B cell (primary cell): ENCODE measurements at regions not wholly inside any gene's neighbourhood (a gene's known extent, or its start where the extent isn't known, plus 50 kb on each side); places are given as distances from the start of the nearest gene placed in this dataset.

ENCODE experiments used
- ATAC-seq: fragments of 200-7000 bp; cut with Tn5 transposase; one replicate; pipeline ENCODE4 v1.10.0; 2021; ENCODE audit warnings: low read depth, mild to moderate bottlenecking, moderate number of reproducible peaks, moderate library complexity
- CTCF ChIA-PET: fragments of 350-600 bp; sonication (Branson Sonifier 250); formaldehyde crosslinking; loops from one replicate; lab custom pipeline; 2021; ENCODE audit warnings: antibody characterized with exemption, inconsistent platforms; lab: Charles Lee
- POLR2A ChIA-PET: fragments of 350-600 bp; sonication (Branson Sonifier 250); formaldehyde crosslinking; loops from one replicate; lab custom pipeline; 2021; ENCODE audit warnings: antibody characterized with exemption; lab: Charles Lee
- DNase-seq: peaks from one replicate; pipeline ENCODE4 v3.0.0; 2013
- H2AFZ ChIP-seq: 2 replicates; pipeline ENCODE4 v1.6.1; 2012; ENCODE audit warnings: mild to moderate bottlenecking, low read depth, low read length; ENCODE audit not compliant: insufficient read depth, poor library complexity, severe bottlenecking
- H3K27ac ChIP-seq, 2 donors: 1 replicate in 1 of 2; 2 replicates in 1 of 2; pipeline ENCODE4 v1.5.1; 2012 to 2013; ENCODE audit warnings: low read length in 2 of 2, mild to moderate bottlenecking in 2 of 2, moderate library complexity in 1 of 2
- H3K27me3 ChIP-seq, 4 experiments: fragments of 200-600 bp in 1 of 4; sonication (generic) in 1 of 4; replicated peaks in 1 of 4; 1 replicate in 2 of 4; 2 replicates in 2 of 4; pipeline versions ENCODE4 v1.6.1 to v1.7.0; 2013 to 2016; ENCODE audit warnings: low read length in 3 of 4, mild to moderate bottlenecking in 2 of 4, mixed read lengths in 1 of 4, moderate library complexity in 1 of 4; ENCODE audit not compliant: insufficient read depth in 4 of 4, control insufficient read depth in 3 of 4; ENCODE audit errors: control extremely low read depth in 1 of 4
- H3K36me3 ChIP-seq, 2 experiments: replicated peaks in 1 of 2; 1 replicate in 1 of 2; 2 replicates in 1 of 2; pipeline versions ENCODE4 v1.6.1 to v1.7.1; 2013; ENCODE audit warnings: low read length in 1 of 2; ENCODE audit not compliant: insufficient read depth in 2 of 2, control insufficient read depth in 1 of 2; ENCODE audit errors: control extremely low read depth in 1 of 2, extremely low read depth in 1 of 2
- H3K4me1 ChIP-seq, 2 donors: fragments of 200-600 bp in 1 of 2; sonication (generic) in 1 of 2; 1 replicate in 1 of 2; 2 replicates in 1 of 2; pipeline versions ENCODE4 v1.5.1 to v1.6.1; 2013 to 2017; ENCODE audit warnings: low read length in 2 of 2; ENCODE audit not compliant: control insufficient read depth in 2 of 2, insufficient read depth in 2 of 2
- H3K4me2 ChIP-seq: replicated peaks from 2 replicates; pipeline ENCODE3; 2012; ENCODE audit warnings: mild to moderate bottlenecking, low read depth, low read length; ENCODE audit not compliant: poor library complexity, severe bottlenecking
- H3K4me3 ChIP-seq, 5 experiments: fragments of 200-600 bp in 1 of 5; sonication (generic) in 1 of 5; 1 replicate in 3 of 5; 2 replicates in 2 of 5; pipeline versions ENCODE4 v1.5.1 to v1.7.0; 2011 to 2016; ENCODE audit warnings: low read length in 4 of 5, mild to moderate bottlenecking in 4 of 5, low read depth in 2 of 5, control low read depth in 1 of 5, moderate library complexity in 1 of 5; ENCODE audit not compliant: insufficient read depth in 1 of 5; ENCODE audit errors: control extremely low read depth in 1 of 5, extremely low read depth in 1 of 5
- H3K79me2 ChIP-seq: fragments of 200-600 bp; sonication (generic); one replicate; pipeline ENCODE4 v1.6.0; 2016; ENCODE audit warnings: low read length; ENCODE audit not compliant: control insufficient read depth, insufficient read depth
- H3K9ac ChIP-seq: fragments of 200-600 bp; sonication (generic); 2 replicates; pipeline ENCODE4 v1.6.1; 2017; ENCODE audit warnings: mild to moderate bottlenecking, low read length, moderate library complexity
- H3K9me3 ChIP-seq, 3 donors: one replicate each; pipeline versions ENCODE4 v1.6.1 to v1.7.1; 2013; ENCODE audit warnings: low read length in 2 of 3; ENCODE audit not compliant: control insufficient read depth in 2 of 3, insufficient read depth in 1 of 3; ENCODE audit errors: control extremely low read depth in 1 of 3
- H4K20me1 ChIP-seq: 2 replicates; pipeline ENCODE4 v1.6.0; 2012; ENCODE audit warnings: mild to moderate bottlenecking, low read length; ENCODE audit not compliant: insufficient read depth, control insufficient read depth, poor library complexity, severe bottlenecking
- H3K27ac Mint-ChIP-seq: one replicate; pipeline ENCODE4 v1.8.0; 2021; ENCODE audit warnings: mixed read lengths
- H3K27me3 Mint-ChIP-seq: one replicate; pipeline ENCODE4 v1.8.0; 2021; ENCODE audit warnings: mixed read lengths
- H3K4me1 Mint-ChIP-seq: one replicate; pipeline ENCODE4 v1.8.0; 2021; ENCODE audit warnings: mixed read lengths
- H3K4me3 Mint-ChIP-seq: one replicate; pipeline ENCODE4 v1.8.0; 2021; ENCODE audit warnings: mixed read lengths
- H3K9me3 Mint-ChIP-seq: one replicate; pipeline ENCODE4 v1.8.0; 2022; ENCODE audit warnings: mixed read lengths; ENCODE audit not compliant: insufficient read depth
- EZH2 ChIP-seq: IDR thresholded peaks from 2 replicates; pipeline ENCODE4 v1.6.1; 2012; ENCODE audit warnings: borderline replicate concordance, low read depth, mild to moderate bottlenecking, moderate library complexity, low read length; ENCODE audit not compliant: insufficient read depth, poor library complexity, severe bottlenecking
- WGBS: methylation state at CpG from one replicate; pipeline ENCODE4 v1.1.5; 2013; ENCODE audit warnings: missing lambda C conversion rate; ENCODE audit not compliant: insufficient coverage; 5-methylcytosine and 5-hydroxymethylcytosine counted together
- intact Hi-C: fragments of 100-400 bp; cut with micrococcal nuclease; formaldehyde crosslinking; loops from one replicate; pipeline ENCODE4 v1.10.0; 2022
- TF ChIP-seq, protein P1 (sequence below): fragments of 200-600 bp; IDR thresholded peaks from one replicate; pipeline ENCODE4 v1.8.0; 2022; ENCODE audit warnings: antibody characterized with exemption, mild to moderate bottlenecking

- H3K4me2 ChIP-seq = no peak overlapping the region
- intact Hi-C loops = no loop called here
- H3K36me3 ChIP-seq = no peaks in the 10 kb centered on the region
- H3K79me2 ChIP-seq = no peaks in the 10 kb centered on the region
- H3K4me1 ChIP-seq = no peaks in the 10 kb centered on the region
- TF ChIP-seq, protein P1, sequence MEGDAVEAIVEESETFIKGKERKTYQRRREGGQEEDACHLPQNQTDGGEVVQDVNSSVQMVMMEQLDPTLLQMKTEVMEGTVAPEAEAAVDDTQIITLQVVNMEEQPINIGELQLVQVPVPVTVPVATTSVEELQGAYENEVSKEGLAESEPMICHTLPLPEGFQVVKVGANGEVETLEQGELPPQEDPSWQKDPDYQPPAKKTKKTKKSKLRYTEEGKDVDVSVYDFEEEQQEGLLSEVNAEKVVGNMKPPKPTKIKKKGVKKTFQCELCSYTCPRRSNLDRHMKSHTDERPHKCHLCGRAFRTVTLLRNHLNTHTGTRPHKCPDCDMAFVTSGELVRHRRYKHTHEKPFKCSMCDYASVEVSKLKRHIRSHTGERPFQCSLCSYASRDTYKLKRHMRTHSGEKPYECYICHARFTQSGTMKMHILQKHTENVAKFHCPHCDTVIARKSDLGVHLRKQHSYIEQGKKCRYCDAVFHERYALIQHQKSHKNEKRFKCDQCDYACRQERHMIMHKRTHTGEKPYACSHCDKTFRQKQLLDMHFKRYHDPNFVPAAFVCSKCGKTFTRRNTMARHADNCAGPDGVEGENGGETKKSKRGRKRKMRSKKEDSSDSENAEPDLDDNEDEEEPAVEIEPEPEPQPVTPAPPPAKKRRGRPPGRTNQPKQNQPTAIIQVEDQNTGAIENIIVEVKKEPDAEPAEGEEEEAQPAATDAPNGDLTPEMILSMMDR = no peak
- no peak for TF ChIP-seq EZH2
- H4K20me1 ChIP-seq = no peaks in the 10 kb centered on the region
- H3K27ac ChIP-seq = no peak overlapping the region
- Mint-ChIP-seq H3K27me3 (no peaks in the 10 kb centered on the region), H3K4me1 (no peaks in the 10 kb centered on the region), H3K4me3 (no peak overlapping the region), H3K9me3 (peaks cover 8% of the 10 kb centered on the region), H3K27ac (no peak overlapping the region)
- no peak overlapping the region for H3K4me3 ChIP-seq
- no peak overlapping the region for H2AFZ ChIP-seq
- ATAC-seq (no peak), DNase-seq (no peak)
- ChIA-PET CTCF (no interaction called here), POLR2A (no interaction called here)
- WGBS = 100% methylated on average over 1 of the region's 2 CpGs
- H3K9me3 ChIP-seq = peaks cover 0 to 11% (median 8%) of the 10 kb centered on the region in 3 donors
- H3K9ac ChIP-seq = no peak overlapping the region
- no peaks in the 10 kb centered on the region for H3K27me3 ChIP-seq
Observed at GRCh38 chr13:70490320-70490935, 382.2 kb upstream of the KLHL1 start.

- H3K4me2 ChIP-seq = no peak overlapping the region
- no peaks in the 10 kb centered on the region for H3K79me2 ChIP-seq
- ATAC-seq = no peak
- H3K36me3 ChIP-seq = no peaks in the 10 kb centered on the region
- intact Hi-C loops = no loop called here
- Mint-ChIP-seq H3K4me3 (no peak overlapping the region), H3K4me1 (no peaks in the 10 kb centered on the region), H3K9me3 (peaks cover 5% of the 10 kb centered on the region), H3K27me3 (no peaks in the 10 kb centered on the region), H3K27ac (no peak overlapping the region)
- no peaks in the 10 kb centered on the region for H4K20me1 ChIP-seq
- H3K9ac ChIP-seq = no peak overlapping the region
- TF ChIP-seq EZH2 = no peak
- TF ChIP-seq, protein P1 = no peak
- no peak overlapping the region for H3K27ac ChIP-seq
- H3K9me3 ChIP-seq = no peaks in the 10 kb centered on the region
- no peaks in the 10 kb centered on the region for H3K4me1 ChIP-seq
- ChIA-PET POLR2A (no interaction called here), CTCF (no interaction called here)
- WGBS = 90% methylated on average over 2 of the region's 7 CpGs
- no peak overlapping the region for H3K4me3 ChIP-seq
- no peak overlapping the region for H2AFZ ChIP-seq
- H3K27me3 ChIP-seq = no peaks in the 10 kb centered on the region
- DNase-seq = no peak
Observed at GRCh38 chr13:70484931-70485330, 376.7 kb upstream of the KLHL1 start.
